Stimulated activated CD8-positive, alpha-beta memory T cell treated with anti-CD3 and anti-CD28 coated beads, Interleukin-7, amount 100 ng/mL, for 24 hours (primary cell): ENCODE measurements at regions not wholly inside any gene's neighbourhood (a gene's known extent, or its start where the extent isn't known, plus 50 kb on each side); places are given as distances from the start of the nearest gene placed in this dataset.
"Not testable (repeated sequence)": the region's sequence is repeated elsewhere in the genome, so short reads cannot be mapped to it uniquely, and the experiment has no call there.

Experiments
- DNase-seq: peaks from one replicate; pipeline ENCODE4 v3.0.0-alpha.2; 2020; ENCODE audit warnings: low read depth

DNA sequence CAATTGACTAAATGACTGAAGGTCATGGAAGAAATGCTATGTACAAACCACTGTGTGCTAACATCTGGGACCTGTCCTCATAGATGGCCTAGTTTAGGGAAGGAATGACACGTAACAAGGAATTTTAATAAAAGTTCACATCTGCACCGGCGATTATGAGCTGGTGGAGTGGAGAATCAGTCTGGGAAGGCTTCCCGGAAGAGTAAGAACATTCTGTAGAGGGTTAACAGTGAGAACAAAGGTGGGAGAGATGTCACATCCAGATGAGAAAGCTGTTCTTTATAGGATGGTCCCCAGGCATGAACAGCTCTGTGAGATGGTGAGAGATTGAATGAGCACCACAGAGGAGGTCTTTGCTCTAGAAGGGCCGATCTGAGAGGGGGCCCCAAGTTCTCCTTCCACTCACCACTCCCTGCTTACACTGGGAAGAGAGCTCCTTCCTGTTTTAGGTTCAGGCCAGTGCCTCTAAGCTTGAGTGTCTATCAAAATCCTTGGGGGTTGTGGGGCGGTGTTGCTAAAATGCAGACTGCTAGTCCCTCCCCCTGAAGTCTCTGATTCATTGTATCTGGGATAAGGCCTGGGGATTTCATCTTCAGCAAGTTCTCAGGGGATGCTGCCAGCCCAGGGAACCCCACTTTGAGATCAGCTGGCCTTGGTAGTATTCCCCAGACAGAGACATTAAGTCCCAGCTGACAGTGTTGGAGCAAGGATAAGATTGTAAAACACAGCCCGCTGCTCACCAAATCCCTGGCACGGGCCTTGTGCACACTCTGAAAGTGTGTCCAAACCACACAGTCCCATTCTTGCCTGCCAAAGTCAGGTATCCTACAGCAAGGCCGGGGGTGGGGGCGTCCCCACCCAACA lies 294.7 kb upstream of the MAF start:
- no peak for DNase-seq

DNA sequence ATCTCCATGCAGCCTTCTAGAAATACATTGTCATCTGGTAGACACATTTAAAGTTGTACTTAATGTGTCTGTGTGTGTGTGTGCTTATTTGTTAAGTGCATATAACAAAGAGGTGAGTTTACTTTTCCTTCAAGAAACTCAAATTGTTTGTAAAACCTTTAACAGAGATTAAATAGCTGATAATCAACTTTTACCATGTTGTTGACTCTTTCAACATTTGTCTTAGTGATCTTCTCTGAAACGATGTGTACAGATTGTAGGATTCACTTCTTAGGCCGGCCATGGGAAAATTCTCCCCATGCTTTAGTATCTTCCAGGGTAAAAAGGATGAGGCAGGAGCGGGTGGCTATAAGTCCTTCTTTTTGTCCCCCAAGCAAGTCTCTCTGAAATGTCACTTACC lies 292.9 kb upstream of the MAF start:
- DNase-seq, result no peak

DNA sequence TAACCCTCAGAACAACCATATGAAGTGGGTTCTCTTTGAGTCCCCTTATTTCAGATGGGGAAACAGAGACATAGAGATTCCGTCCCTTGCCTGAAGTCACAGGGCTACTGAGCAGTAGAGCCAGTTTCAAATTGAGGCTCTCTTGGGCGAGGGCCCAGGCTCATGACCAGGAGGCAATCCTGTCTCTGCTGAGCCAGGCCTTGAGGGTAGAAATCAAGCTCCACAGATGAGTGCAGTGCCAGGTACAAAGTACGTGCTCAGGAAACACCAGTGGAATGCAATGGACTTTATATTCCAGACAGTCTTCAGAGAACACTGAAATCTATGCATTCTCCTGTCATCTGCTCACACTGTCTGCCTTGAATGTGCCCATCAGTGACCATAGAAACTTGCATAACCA lies 291.7 kb upstream of the MAF start:
- no peak for DNase-seq

DNA sequence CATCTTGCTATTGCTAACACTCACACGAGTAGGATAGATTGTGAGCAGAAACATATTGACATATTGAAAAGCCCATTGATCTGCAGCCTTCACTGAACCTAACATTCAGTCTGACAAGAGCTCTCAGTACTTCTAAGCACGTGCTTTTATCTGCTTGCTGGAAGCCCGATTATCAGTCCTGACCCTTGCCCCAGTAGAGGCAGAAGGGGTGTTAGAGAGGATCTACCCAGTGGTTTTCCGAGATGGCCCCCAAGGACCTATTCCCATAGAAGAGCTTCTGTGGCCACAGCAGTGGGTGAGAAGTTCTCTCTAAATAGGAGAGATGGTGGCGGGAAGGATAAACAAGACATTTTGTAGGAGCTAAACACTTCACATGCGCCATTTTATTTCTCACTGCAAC lies 290.9 kb upstream of the MAF start:
- no peak for DNase-seq

DNA sequence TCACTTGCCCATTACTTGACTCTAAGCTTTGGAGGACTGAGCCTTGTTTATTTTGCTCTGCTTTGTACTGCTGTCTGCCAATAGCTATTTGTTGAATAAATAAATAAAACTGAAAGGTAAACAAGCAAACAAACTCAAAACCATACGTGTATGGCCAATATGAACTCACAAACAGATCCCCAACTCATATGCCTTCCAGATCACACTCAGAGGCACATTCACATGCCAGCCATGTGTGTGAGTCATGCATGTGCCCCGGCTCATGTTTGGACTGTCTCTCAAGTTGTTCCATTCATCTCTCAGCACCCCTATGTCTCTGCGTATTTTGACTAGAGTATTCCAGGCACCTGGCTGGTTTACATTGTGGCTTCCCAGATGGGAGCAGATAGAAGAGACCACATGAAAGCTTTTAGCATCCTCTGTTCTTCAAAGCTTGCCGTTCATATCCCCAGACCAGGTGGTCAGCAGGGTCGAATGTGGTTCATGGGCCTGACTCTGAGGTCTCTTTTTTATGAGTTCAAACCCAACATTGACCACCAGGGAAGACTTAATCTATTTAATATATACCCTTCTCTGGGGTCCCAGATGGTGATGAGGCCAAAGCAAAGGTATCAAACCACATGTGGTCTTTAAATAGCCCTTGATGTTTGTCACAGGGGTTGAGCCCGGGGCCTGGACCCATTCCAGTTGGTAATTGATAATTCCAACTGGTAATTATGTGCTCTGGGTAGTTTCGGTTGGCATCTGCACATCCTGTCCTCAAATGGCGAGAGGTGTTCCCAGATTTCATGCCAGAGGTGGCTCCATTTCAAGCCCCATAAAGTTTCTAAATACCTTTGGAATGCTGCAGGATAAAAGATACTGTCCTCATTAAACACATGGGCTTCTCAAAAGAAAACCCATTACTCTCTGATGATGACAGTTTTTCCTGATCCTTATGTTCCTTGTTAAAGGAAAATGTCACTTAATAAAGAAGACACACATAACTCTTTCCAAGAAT lies 287.3 kb upstream of the MAF start:
- no peak for DNase-seq

DNA sequence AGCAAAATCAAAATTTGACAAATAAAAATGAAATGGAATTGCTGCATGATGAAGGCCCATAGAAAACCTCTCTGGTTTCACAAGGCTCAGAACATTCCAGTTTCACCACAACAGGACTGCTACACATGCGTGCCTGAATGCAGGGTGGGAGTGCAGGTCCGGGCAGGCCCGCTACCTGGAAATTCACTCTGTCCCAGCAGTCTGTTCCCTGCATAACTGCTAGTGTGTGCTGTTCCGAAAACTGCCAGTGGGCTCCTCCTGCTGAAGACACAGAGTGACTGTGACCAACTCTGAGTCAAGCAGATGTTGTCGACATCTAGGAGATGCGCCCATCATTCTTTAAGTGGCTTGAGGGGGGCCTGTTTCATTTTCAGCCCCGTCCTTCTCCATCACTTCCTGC lies 284.8 kb upstream of the MAF start:
- no peak for DNase-seq

DNA sequence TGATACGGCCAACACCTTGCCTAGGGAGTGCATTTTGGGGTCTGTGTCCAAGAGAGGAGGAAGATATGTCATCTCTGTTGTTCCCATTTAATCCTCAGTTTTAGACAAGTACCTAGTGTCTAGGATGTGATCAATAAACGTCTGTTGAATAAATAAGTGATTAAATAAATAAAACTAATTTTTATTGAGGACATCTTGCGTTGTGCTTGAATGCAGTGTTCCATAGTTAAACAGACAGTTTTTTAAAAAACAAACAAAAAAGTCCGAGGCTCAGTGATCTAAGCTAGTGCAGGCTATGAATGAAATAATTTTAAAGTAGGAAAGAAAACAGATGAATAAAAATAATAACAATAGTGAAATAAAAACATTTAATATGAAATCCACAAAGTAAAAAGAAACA lies 283.0 kb upstream of the MAF start:
- DNase-seq, result no peak

DNA sequence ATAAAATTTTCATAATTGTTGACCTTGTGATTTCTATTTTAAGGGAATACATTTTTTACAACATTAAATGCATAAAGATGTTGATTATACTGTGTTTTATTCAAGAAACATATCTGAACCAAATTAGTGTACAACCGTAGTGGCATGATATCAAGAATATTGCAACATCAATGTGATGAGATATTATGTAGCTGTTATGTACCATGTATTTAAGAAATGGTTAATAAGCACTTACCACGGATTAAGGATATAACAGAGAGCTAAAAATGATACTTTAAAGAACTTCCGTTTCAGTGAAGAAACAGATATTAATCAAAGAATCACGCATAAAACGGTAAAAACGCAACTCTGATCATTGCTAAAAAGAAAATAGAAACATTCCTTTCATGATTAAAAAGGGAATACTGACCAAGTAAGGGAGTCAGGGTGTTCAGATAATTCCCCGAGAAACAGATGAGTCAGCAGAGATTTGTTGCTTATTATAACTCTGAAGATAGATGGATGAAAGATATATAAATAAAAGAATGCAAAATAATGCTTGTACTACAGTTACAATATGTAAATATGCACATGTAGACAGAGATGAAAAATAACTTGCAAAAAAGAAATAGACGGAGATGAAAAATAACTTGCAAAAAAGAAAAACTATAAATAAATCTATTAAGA lies 281.9 kb upstream of the MAF start:
- DNase-seq, result no peak

DNA sequence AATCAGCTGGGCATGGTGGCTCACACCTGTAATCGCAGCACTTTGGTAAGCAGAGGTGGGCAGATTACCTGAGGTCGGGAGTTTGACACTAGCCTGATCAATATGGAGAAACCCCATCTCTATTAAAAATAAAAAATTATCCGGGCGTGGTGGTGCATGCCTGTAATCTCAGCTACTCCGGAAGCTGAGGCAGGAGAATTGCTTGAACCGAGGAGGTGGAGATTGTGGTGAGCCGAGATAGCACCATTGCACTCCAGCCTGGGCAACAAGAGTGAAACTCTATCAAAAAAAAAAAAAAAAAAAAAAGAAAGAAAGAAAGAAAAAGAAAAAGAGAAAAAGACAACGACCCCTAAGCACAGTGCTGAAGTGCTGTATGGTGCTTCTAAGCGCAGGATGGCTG lies 280.6 kb upstream of the MAF start:
- not testable (repeated sequence) for DNase-seq

DNA sequence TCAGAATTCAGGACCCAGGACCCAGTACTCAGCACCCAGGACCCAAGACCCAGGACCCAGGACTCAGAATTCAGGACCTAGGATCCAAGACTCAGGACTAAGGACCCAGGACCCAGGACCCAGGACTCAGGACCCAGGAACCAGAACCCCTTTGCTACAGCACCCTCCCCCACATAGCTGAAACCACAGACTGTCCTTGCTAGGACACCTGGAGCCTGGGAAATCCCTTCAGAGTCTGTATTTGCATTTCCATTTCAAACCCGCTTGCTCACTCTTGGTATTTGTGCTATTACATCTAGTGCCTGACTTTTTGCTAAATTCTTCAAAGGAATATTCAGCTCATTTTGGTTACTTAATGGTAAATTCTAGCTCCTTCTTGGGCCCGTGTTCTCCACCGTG lies 275.8 kb upstream of the MAF start:
- no peak for DNase-seq

DNA sequence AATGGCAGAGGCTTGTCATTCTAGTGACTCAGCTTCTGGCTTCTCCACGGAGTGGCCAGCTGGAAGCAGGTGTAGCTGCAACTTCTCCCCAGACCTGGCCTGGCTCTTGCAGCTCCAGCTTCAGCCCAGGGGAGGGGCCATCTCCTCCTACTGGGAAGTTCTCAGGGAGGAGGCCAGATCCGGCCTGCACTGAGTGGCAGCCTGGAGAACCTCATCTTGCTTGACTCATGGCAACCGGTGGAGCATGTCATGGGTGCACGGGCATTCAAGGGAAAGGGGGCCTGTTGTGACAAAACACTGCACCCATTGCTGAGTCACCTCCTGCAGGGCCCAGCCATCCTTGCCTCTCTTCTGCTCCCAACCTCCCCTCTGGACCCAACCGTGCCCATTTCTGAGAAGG lies 273.9 kb upstream of the MAF start:
- DNase-seq, result no peak

DNA sequence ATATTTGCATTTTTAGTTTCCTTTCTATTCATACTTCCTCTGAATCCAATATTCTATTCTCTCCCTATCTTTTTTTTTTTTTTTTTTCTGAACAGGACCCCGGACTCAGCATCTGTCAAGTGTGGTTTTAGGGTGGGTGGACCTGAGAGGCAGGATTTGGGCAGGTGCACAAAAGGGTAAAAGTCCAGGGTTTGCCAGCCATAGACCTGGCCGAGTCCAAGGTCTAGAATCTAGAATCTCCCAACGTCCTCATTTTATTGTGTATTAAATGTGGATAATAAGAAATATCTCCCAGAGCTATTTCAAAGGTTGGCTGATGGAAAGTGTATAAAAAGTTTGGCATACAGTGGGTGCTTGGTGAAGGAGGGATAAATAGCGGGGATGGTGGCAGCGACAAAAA lies 273.3 kb upstream of the MAF start:
- no peak for DNase-seq

DNA sequence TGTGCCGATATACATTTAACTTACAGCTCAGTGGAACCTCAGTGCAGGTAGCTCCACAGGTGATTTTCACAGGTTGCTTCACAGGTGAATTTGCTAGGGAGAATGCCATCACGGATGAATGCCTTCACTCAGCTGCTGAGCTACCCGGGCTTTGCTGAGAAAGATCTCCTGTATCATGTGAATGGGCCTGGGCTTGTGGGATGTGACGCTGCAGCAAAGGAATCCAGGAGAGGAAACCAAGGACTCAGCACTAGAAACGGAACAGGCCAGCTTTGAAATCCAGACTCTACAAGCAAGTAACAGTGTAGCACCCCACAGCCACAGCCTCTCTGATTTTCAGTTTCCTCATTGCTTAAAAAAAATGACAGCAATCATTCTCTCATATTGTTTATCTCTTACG lies 271.4 kb upstream of the MAF start:
- no peak for DNase-seq

DNA sequence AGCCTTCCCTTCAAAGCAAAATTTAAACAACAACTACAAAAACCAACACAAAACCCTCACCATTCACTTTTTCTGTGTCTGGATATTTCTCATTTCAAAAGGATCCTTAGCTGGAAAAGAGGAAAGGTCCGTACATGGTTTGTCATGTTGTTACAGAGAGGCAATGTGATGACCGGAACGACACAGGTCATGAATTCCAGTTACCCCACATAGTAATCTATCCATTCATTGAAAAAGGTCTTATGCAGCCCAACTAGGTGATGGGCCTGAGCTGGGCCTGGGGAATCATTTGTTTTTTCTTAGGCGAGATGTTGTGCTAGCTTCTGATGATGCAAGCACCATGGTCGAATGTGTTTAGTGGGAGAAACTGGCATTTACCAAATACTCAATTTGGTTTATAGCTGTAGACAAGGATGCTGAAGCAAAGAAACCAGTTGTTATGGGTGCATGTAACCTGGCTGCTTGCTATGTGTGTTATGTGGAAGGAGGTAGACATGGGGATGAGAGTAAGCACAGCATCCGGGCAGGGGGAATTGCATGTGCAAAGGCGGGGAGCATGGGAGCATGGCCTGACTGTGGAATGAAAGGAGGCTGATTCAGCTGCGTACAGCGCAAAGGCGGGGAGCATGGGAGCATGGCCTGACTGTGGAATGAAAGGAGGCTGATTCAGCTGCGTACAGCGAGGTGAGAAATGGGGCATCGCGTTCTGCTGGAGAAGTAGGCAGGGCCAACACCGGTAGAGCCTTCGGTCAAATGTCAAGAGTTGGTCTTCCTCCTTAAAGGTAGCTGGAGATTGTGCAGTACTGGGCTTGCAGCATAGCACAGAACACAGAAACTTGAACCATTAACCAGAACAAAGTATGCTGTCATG lies 269.7 kb upstream of the MAF start:
- DNase-seq, result no peak

DNA sequence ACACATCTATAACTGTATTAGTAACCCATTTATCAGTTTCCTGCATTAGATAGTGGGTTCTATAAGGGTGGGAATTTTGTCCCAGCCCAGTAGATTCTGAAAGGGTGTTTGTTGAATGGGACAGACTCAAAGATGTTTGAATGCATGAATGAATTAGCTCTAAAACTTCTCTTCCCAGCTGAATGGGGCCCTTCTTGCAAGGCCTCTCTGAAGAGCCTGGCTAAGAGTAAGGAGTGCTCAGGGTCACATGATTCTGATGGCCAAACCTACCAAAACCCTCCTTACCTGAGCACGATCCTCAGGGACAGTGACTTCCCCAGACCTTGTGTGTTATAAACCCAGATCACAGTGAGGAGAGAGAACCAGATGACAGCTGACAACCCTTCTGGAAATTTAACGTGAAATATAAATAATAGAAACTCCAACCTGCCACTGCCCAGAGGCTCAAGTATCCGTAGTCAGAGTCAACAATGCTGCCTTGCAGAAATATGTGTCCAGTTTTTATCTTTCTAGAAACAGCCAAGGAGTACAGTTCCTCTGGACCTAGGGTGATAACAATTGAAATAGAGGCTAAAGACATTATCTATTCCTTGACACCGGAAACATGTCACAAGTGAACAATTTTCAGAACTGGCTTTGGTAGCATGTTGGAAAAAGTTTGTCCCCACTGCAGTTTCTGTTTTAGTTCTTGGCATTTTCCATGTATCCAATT lies 268.9 kb upstream of the MAF start:
- no peak for DNase-seq

DNA sequence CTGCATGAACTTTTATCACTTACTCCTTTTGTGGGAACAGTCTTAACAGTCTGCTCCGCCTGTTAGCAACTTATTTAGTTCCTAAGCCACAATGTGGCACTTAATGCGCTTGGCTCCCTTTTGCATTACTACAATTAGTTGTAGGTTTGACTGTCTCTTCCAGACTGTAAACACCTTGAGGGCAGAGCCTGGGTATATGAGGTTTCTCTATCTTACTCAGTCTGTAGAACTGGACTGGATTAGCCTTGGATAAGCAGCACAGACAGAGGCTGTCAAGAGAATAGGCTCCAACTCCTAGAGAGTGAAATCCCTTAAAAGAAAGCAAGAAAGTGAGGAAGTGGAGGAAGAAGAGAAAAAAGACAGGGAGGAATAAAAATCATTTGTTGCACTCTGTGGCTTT lies 268.3 kb upstream of the MAF start:
- DNase-seq, result no peak

DNA sequence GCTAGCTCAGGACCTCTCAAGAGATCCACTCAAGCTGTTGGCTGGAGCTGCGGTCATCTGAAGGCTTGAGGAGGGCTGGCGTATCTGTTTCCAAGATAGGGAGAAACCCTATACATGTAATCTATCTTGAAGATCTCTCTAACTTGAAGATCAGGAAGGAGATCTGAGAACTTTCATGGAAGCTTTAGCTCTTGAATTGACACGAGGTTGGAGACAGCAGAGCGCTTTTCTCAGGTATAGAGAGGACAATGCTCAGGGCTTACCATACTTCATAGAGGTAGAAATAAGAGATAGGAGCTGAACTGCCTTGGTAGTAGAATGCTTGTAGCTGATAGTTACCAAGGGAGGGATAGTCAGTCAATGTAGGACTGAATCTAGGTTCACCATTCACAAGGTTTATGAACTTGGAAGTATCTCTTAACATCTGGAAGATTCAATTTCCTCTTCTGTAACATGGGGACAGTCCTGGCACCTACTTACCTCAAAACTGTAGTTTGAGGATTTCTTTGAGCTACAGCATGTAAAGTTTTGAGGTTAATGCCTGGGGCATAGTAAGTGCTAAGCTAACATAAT lies 267.0 kb upstream of the MAF start:
- no peak for DNase-seq

DNA sequence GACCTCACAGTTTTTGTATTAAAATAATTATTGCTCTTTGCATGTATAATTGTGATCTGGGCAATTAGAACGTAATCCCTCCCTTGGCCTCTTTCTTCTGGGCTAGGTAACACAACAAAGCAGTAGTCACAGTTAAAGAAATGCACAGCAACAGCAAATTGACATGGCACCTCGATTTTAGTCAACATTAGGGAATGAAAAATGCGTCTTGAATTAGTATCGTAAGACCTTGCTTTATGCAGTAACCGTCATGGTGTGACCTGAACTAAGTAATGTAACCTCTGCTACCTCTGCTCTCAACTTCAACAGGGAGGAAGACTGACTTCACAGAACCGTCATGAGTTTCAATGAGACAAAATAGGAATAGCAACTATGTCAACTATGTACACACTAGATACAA lies 265.4 kb upstream of the MAF start:
- DNase-seq, result no peak

DNA sequence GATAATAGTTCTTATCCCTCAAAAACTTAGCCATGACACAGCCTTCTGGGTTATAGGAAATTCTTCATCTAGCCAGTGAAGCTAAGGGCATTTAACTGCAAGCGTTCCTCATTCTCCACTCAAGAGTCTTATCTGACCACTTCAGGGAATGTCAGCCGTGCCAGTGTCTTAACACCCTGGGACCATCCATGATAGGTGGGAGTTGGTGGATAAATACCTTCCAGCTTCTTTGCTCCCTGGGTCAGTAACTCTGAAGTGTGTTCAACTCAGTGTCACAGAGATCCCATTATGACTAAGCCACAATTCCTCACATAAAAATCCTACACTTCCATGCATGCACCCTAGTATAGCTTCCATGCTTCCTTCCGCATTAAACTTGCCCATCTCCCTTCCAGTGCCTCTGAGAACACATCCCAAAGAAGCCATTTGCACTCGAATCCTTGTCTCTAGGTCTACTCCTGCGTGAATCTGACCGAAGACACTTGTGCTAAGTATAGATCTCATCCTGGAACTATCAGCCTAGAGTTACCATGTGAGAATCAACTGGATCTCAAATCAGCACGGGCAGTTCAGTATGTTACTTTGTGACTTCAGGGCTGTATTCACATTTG lies 264.3 kb upstream of the MAF start:
- DNase-seq, result no peak
